ENCODE measurements at regions not wholly inside any gene's neighbourhood (a gene's known extent, or its start where the extent isn't known, plus 50 kb on each side); places are given as distances from the start of the nearest gene placed in this dataset.
"Not testable (repeated sequence)": the region's sequence is repeated elsewhere in the genome, so short reads cannot be mapped to it uniquely, and the experiment has no call there.

DNA sequence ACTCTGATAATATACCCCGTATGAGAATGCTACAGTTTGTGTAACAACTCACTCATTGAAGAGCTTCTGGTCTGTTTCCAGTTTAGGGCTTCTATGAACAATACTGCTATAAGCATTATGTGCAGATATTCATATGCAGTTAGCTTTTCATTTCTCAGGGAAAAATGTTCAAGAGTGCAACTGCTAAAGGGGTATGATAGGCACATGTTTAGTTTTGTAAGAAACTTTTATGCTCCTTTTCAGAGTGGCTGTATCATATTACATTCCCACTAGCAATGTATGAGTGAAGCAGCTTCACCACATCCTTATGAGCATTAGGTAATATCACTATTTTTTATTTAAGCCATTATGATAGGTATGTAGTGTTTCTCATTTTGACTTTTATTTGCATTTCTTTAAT lies 182.6 kb upstream of the CXCL12 start:
- H3K36me3 Mint-ChIP-seq, result no peaks in the 10 kb centered on the region
- no peaks in the 10 kb centered on the region for H3K27me3 Mint-ChIP-seq
- no peak for DNase-seq
- H3K27ac Mint-ChIP-seq, result no peak overlapping the region
- no peaks in the 10 kb centered on the region for H3K9me3 Mint-ChIP-seq
- H3K4me1 Mint-ChIP-seq, result no peaks in the 10 kb centered on the region
- H3K4me3 Mint-ChIP-seq, result no peak overlapping the region

GRCh38 chr10:44569193-44570091 lies 184.5 kb upstream of the CXCL12 start:
- H3K36me3 Mint-ChIP-seq, result no peaks in the 10 kb centered on the region
- DNase-seq, result no peak
- H3K4me3 Mint-ChIP-seq, result no peak overlapping the region
- no peaks in the 10 kb centered on the region for H3K27me3 Mint-ChIP-seq
- no peak overlapping the region for H3K27ac Mint-ChIP-seq
- no peaks in the 10 kb centered on the region for H3K9me3 Mint-ChIP-seq
- no peaks in the 10 kb centered on the region for H3K4me1 Mint-ChIP-seq

DNA sequence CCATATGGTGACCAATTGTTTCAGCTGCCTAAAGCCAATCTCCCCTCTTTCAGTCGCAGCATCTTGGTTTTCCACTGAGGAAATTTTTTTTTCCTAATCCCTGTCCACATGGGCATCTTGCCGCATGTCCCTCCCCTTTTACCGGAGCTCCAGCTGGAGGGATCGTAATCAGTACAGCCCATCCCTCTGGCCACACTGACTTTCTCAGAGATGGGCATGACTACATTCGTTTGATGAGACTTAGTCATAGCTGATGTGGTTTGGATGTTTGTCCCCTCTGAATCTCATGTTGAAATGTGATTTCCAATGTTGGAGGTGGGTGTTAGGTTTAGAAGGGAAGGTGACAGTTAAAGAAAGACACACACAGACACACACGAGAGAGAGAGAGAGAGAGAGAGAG lies 186.8 kb upstream of the CXCL12 start:
- no peaks in the 10 kb centered on the region for H3K27me3 Mint-ChIP-seq
- no peak overlapping the region for H3K4me3 Mint-ChIP-seq
- no peaks in the 10 kb centered on the region for H3K9me3 Mint-ChIP-seq
- H3K27ac Mint-ChIP-seq, result no peak overlapping the region
- H3K36me3 Mint-ChIP-seq, result no peaks in the 10 kb centered on the region
- DNase-seq, result no peak
- no peaks in the 10 kb centered on the region for H3K4me1 Mint-ChIP-seq

DNA sequence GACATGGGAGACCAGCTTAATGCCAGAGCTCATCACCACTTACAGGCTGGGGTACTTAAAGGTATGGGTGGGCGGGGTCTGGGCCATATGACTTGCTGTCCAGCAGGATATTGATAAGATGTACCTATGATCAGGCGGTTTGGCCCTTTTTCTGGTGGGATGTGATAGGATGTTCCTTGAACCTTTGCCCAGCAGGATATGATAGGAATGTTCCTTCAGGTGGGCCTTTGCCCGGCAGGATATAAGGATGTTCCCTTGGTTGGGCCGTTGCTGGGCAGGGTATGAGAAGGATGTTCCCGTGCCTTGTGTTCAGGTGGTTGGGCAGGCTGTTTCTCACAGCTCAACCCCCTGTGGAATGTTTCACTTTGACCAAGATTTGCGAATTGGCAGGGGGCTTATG lies 187.2 kb upstream of the CXCL12 start:
- H3K4me1 Mint-ChIP-seq, result no peaks in the 10 kb centered on the region
- H3K27me3 Mint-ChIP-seq, result no peaks in the 10 kb centered on the region
- no peaks in the 10 kb centered on the region for H3K36me3 Mint-ChIP-seq
- no peak for DNase-seq
- H3K4me3 Mint-ChIP-seq, result no peak overlapping the region
- H3K27ac Mint-ChIP-seq, result no peak overlapping the region
- no peaks in the 10 kb centered on the region for H3K9me3 Mint-ChIP-seq

DNA sequence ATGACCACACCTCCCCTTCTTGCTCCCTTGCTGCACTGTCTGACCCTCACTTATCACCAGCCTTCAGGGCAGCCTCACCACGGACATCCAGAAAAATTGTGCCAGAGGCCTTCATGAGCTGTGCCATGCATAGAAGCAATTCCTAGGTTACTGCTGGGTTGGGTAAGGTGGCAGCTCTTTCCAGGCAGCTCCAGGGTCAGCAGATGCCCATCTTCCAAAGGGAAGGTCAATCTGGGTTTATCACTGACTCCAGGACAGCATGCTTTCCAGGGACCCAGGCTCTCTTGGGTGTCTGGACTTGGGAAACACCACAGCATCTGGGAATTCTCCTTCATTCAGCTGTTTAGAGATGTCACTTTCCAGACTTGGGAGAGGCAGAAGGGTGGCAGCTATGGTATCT lies 188.9 kb upstream of the CXCL12 start:
- no peak for DNase-seq
- no peak overlapping the region for H3K27ac Mint-ChIP-seq
- no peaks in the 10 kb centered on the region for H3K27me3 Mint-ChIP-seq

GRCh38 chr10:44574596-44575480 lies 189.9 kb upstream of the CXCL12 start:
- Mint-ChIP-seq H3K9me3 (peaks cover 2% of the 10 kb centered on the region), H3K36me3 (no peaks in the 10 kb centered on the region), H3K27me3 (no peaks in the 10 kb centered on the region), H3K27ac (no peak overlapping the region), H3K4me3 (no peak overlapping the region), H3K4me1 (no peaks in the 10 kb centered on the region)
- DNase-seq, result no peak

More for the DNA sequence above, 188.9 kb upstream of the CXCL12 start:
- no peaks in the 10 kb centered on the region for H3K4me1 Mint-ChIP-seq
- no peak overlapping the region for H3K4me3 Mint-ChIP-seq
- H3K9me3 Mint-ChIP-seq, result peaks cover under 1% of the 10 kb centered on the region
- no peaks in the 10 kb centered on the region for H3K36me3 Mint-ChIP-seq

GRCh38 chr10:44575601-44576380 lies 190.9 kb upstream of the CXCL12 start:
- H3K27ac Mint-ChIP-seq, result no peak overlapping the region
- no peak overlapping the region for H3K4me3 Mint-ChIP-seq
- H3K4me1 Mint-ChIP-seq, result no peaks in the 10 kb centered on the region
- no peaks in the 10 kb centered on the region for H3K36me3 Mint-ChIP-seq
- no peaks in the 10 kb centered on the region for H3K27me3 Mint-ChIP-seq
- no peak for DNase-seq
- H3K9me3 Mint-ChIP-seq, result peaks cover 2% of the 10 kb centered on the region

GRCh38 chr10:44576702-44577191 lies 191.8 kb upstream of the CXCL12 start:
- Mint-ChIP-seq H3K4me3 (no peak overlapping the region), H3K36me3 (no peaks in the 10 kb centered on the region), H3K27ac (no peak overlapping the region), H3K4me1 (no peaks in the 10 kb centered on the region), H3K9me3 (peaks cover 2% of the 10 kb centered on the region), H3K27me3 (no peaks in the 10 kb centered on the region)
- no peak for DNase-seq

GRCh38 chr10:44577533-44577932 lies 192.6 kb upstream of the CXCL12 start:
- no peaks in the 10 kb centered on the region for H3K36me3 Mint-ChIP-seq
- H3K27me3 Mint-ChIP-seq, result no peaks in the 10 kb centered on the region
- peaks cover 2% of the 10 kb centered on the region for H3K9me3 Mint-ChIP-seq
- no peak for DNase-seq
- H3K4me3 Mint-ChIP-seq, result no peak overlapping the region
- H3K4me1 Mint-ChIP-seq, result no peaks in the 10 kb centered on the region
- H3K27ac Mint-ChIP-seq, result no peak overlapping the region

GRCh38 chr10:44578271-44578670 lies 193.4 kb upstream of the CXCL12 start:
- Mint-ChIP-seq H3K36me3 (no peaks in the 10 kb centered on the region), H3K27ac (no peak overlapping the region), H3K4me1 (no peaks in the 10 kb centered on the region), H3K9me3 (peaks cover 2% of the 10 kb centered on the region), H3K4me3 (no peak overlapping the region), H3K27me3 (no peaks in the 10 kb centered on the region)
- DNase-seq, result no peak

DNA sequence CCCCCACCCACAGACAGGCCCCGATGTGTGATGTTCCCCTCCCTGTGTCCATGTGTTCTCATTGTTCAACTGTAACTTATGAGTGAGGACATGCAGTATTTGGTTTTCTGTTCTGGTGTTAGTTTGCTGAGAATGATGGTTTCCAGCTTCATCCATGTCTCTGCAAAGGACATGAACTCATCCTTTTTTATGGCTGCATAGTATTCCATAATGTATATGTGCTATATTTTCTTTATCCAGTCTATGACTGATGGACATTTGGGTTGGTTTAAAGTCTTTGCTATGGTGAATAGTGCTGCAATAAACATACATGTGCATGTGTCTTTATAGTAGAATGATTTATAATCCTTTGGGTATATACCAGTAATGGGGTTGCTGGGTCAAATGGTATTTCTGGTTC lies 194.1 kb upstream of the CXCL12 start:
- not testable (repeated sequence) for H3K36me3 Mint-ChIP-seq, H3K9me3 Mint-ChIP-seq, H3K27me3 Mint-ChIP-seq, DNase-seq, H3K27ac Mint-ChIP-seq, H3K4me3 Mint-ChIP-seq, H3K4me1 Mint-ChIP-seq

- DNase-seq, result no peak
- Mint-ChIP-seq H3K4me1 (no peaks in the 10 kb centered on the region), H3K27ac (no peak overlapping the region), H3K27me3 (no peaks in the 10 kb centered on the region), H3K9me3 (peaks cover 2% of the 10 kb centered on the region), H3K4me3 (no peak overlapping the region), H3K36me3 (no peaks in the 10 kb centered on the region)
Measured at GRCh38 chr10:44581996-44582395, 197.1 kb upstream of the CXCL12 start.

DNA sequence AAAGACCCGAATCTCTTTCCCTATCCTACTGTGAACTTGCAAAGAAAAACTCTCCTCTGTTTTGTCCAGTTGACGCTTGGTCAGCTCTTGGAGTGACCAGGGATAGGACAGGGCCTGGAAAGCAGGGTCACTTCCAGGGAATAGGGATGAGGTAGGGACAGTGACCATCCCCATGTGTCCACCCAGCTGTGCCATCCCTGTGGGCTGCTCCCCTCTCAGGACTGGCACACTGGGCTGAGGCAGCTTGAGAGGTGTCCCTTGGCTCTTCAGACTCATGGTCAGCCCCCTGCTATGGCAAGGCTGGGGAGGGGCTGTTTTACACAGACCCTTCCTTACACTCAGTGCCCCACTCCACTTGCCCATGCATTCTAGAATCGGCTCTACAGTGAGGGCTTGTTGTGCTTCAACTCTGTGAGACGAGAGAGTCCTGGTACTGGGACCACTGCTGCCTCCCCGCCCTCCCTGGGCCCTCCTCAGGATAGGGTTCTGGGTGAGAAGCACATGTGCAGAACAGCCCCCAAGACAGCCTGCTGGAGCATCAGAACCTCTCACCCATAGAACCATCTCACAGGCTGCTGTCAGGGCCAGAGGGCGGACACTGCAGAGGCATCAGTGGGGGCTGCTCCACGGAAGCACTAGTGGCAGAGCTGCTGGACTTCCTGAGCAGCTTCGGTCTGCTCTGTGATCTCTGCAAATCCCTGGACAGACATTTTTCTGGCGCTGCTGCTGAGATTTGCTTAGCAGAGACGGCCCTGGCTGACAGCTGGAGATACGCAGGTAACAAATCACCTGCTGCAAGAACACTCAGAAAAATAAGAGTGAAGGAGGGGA lies 202.8 kb upstream of the CXCL12 start:
- Mint-ChIP-seq H3K36me3 (no peaks in the 10 kb centered on the region), H3K4me1 (no peaks in the 10 kb centered on the region), H3K27ac (no peak overlapping the region), H3K4me3 (no peak overlapping the region), H3K27me3 (no peaks in the 10 kb centered on the region), H3K9me3 (no peaks in the 10 kb centered on the region)
- DNase-seq, result no peak

Data from activated naive CD8-positive, alpha-beta T cell treated with anti-CD3 and anti-CD28 coated beads for 36 hours (primary cell).